VCaP (cell line): ENCODE measurements at regions not wholly inside any gene's neighbourhood (a gene's known extent, or its start where the extent isn't known, plus 50 kb on each side); places are given as distances from the start of the nearest gene placed in this dataset.

Experiments used
- H3K27ac ChIP-seq: fragments of 450-650 bp; 2 replicates; pipeline ENCODE4 v1.5.1; 2017
- CTCF ChIP-seq: fragments of 450-650 bp; conservative IDR thresholded peaks from 2 replicates; pipeline ENCODE4 v1.5.1; 2017; ENCODE audit warnings: mild to moderate bottlenecking, moderate library complexity

GRCh38 chr4:32002037-32002747 lies 1282.0 kb downstream of the PCDH7 start:
- no peak overlapping the region for H3K27ac ChIP-seq
- no peak for TF ChIP-seq CTCF

DNA sequence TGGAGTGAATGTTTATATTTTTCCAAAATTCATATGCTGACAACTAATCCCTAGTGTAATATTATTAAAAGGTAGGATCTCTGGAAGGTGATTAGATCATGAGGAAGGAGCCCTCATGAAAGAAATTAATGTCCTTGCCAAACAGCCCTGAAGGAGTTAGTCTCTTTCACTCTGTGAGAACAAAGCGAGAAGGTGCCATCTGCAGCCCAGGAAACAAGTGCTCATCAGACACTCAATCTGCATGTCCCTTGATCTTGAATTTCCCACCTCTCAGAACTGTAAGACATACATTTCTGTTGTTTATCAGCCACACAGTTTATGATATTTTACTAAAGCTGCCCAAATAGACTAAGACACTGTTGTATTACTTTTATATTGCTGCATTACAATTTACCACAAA lies 1283.4 kb downstream of the PCDH7 start:
- H3K27ac ChIP-seq: no peak overlapping the region
- no peak for TF ChIP-seq CTCF

- no peak for TF ChIP-seq CTCF
- no peak overlapping the region for H3K27ac ChIP-seq
Observed at GRCh38 chr4:32010221-32010620, 1290.1 kb downstream of the PCDH7 start.

GRCh38 chr4:32022071-32022470 lies 1301.9 kb downstream of the PCDH7 start:
- H3K27ac ChIP-seq: no peak overlapping the region
- TF ChIP-seq CTCF: no peak

DNA sequence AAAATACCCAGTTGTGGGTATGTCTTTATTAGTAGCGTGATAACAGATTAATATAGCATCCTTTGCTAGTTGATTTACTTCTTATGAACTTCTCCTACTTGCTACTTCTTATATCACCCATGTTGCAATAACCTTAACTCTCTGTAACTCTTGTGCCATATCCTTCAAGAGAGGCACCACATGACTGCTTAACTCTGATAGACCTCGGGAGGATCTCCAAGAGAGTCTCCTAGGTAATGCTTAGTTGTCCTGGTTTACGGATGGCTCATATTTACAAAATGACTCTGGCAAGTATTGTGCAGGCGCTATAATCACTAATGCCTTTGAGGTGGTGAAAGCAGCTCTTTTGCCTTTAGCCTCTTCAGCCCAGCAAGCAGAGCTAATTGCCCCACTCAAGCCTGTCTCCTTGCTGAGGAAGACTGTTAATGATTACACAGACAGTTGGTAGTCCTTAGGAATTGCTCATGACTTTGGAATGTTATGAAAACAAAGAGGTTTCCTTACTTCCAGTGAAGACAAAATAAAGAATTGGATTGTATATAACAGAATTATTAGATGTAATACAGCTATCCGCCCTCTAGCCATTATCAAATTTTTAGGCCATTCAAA lies 1305.8 kb downstream of the PCDH7 start:
- no peak for TF ChIP-seq CTCF
- H3K27ac ChIP-seq: no peak overlapping the region

DNA sequence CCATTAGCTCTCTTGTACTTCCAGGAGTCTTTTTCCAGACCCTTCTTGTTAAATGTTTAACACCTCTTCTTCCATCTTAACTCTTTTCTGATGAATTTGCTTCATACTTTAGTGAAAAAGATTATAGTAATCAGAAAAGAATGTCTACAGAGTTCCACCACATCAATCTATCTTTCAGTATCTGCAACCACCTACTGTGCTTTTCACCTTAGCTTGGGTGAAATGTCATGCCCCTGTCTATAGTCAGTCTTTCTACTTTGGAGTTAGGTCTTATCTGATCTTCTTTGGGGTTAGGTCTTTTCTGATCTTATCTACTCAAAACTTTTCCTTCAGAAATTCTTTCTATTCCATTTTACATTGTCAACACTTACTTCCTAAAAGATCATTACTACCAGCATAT lies 1310.2 kb downstream of the PCDH7 start:
- no peak overlapping the region for H3K27ac ChIP-seq
- no peak for TF ChIP-seq CTCF

- no peak overlapping the region for H3K27ac ChIP-seq
Observed at GRCh38 chr4:32031026-32031425, 1310.9 kb downstream of the PCDH7 start.

More at GRCh38 chr4:32031026-32031425, 1310.9 kb downstream of the PCDH7 start:
- TF ChIP-seq CTCF: no peak
